Activated naive CD8-positive, alpha-beta T cell treated with anti-CD3 and anti-CD28 coated beads for 36 hours (primary cell): ENCODE measurements at regions not wholly inside any gene's neighbourhood (a gene's known extent, or its start where the extent isn't known, plus 50 kb on each side); places are given as distances from the start of the nearest gene placed in this dataset.
"Not testable (repeated sequence)": the region's sequence is repeated elsewhere in the genome, so short reads cannot be mapped to it uniquely, and the experiment has no call there.

ENCODE experiments used
- DNase-seq: peaks from one replicate; pipeline ENCODE4 v3.0.0; 2021
- H3K27ac Mint-ChIP-seq: one replicate; pipeline ENCODE4 v1.8.0; 2022; ENCODE audit warnings: mild to moderate bottlenecking, moderate library complexity, mixed read lengths
- H3K27me3 Mint-ChIP-seq: one replicate; pipeline ENCODE4 v1.8.0; 2022; ENCODE audit warnings: mild to moderate bottlenecking, mixed read lengths
- H3K36me3 Mint-ChIP-seq: one replicate; pipeline ENCODE4 v1.8.0; 2021; ENCODE audit warnings: mild to moderate bottlenecking, mixed read lengths
- H3K4me1 Mint-ChIP-seq: one replicate; pipeline ENCODE4 v1.8.0; 2021; ENCODE audit warnings: mixed read lengths
- H3K4me3 Mint-ChIP-seq: one replicate; pipeline ENCODE4 v1.8.0; 2022; ENCODE audit warnings: mild to moderate bottlenecking, moderate library complexity, mixed read lengths
- H3K9me3 Mint-ChIP-seq: one replicate; pipeline ENCODE4 v1.8.0; 2022; ENCODE audit warnings: mixed read lengths

- H3K9me3 Mint-ChIP-seq: no peaks in the 10 kb centered on the region
- no peak overlapping the region for H3K27ac Mint-ChIP-seq
- no peak for DNase-seq
- peaks cover 15% of the 10 kb centered on the region for H3K27me3 Mint-ChIP-seq
- H3K4me3 Mint-ChIP-seq: no peak overlapping the region
- no peaks in the 10 kb centered on the region for H3K36me3 Mint-ChIP-seq
- no peaks in the 10 kb centered on the region for H3K4me1 Mint-ChIP-seq
These were observed 94.6 kb downstream of the EN1 start for GRCh38 chr2:118752762-118753429.

DNA sequence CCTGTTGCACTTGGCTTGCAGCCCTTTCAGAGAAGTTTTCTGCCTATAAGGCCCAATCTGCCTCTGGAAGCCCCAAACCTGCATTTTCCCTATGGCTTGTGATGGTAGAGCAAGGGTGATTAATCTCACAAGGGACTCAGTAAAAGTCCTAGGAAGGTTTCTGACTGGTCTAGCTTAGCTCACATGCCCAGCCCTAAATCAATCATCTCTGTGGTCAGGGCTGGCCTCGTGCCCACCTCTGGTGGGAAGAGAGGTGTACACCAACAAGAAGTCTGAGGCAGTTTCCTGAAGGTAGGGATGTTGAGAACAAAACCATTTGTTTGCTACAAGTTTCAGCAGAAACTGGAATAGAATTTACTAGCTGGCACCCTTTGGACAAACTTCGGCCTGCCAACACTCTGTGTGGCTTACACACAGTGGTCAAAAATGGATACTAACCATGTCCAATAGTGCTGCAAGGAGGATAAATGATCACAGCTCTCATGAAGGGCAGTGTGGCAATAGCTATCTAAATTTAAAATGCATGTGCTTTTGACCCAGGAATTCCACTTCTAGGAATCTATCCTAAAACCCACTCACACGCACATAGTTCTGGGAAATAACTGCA is 96.4 kb downstream of the EN1 start:
- no peak for DNase-seq
- no peak overlapping the region for H3K27ac Mint-ChIP-seq
- peaks cover 20% of the 10 kb centered on the region for H3K27me3 Mint-ChIP-seq
- no peaks in the 10 kb centered on the region for H3K36me3 Mint-ChIP-seq
- H3K9me3 Mint-ChIP-seq: no peaks in the 10 kb centered on the region
- no peaks in the 10 kb centered on the region for H3K4me1 Mint-ChIP-seq
- H3K4me3 Mint-ChIP-seq: no peak overlapping the region

DNA sequence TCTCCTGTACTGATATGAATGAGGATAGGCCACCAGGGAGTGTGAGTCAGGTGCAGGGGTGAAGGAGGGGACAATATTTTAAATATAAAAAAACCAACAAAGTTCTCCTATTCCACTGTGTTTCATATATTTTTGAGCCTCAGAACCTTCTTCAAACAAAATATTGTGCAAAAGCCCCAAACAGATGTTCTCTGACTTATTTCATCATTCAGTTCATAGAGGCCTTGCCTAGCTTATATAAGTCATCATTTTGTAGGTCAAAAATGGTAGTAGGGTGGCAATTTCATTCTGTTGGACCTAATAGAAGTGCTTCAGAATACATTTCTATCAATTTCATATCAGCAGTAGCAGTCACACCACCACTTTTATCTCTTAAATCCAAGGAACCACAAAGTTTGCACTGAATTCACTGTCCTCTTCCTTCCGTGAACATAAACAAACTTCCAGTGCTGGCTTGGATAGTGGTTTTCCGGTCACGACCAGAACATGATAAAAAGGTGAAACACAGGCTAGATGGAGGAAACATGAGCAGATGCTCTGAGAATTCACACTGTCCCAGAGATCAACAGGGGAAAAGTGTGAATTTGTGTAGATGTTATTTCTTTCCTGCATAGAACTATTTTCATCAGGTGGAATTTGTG is 99.1 kb downstream of the EN1 start:
- no peak for DNase-seq
- peaks cover 30% of the 10 kb centered on the region for H3K27me3 Mint-ChIP-seq
- H3K36me3 Mint-ChIP-seq: no peaks in the 10 kb centered on the region
- H3K27ac Mint-ChIP-seq: no peak overlapping the region
- H3K4me3 Mint-ChIP-seq: no peak overlapping the region
- H3K4me1 Mint-ChIP-seq: no peaks in the 10 kb centered on the region
- H3K9me3 Mint-ChIP-seq: peaks cover 17% of the 10 kb centered on the region

GRCh38 chr2:118747637-118748036 is 99.8 kb downstream of the EN1 start:
- peaks cover 17% of the 10 kb centered on the region for H3K9me3 Mint-ChIP-seq
- H3K27ac Mint-ChIP-seq: no peak overlapping the region
- H3K27me3 Mint-ChIP-seq: peaks cover 29% of the 10 kb centered on the region
- no peak overlapping the region for H3K4me3 Mint-ChIP-seq
- H3K4me1 Mint-ChIP-seq: no peaks in the 10 kb centered on the region
- no peaks in the 10 kb centered on the region for H3K36me3 Mint-ChIP-seq
- no peak for DNase-seq

DNA sequence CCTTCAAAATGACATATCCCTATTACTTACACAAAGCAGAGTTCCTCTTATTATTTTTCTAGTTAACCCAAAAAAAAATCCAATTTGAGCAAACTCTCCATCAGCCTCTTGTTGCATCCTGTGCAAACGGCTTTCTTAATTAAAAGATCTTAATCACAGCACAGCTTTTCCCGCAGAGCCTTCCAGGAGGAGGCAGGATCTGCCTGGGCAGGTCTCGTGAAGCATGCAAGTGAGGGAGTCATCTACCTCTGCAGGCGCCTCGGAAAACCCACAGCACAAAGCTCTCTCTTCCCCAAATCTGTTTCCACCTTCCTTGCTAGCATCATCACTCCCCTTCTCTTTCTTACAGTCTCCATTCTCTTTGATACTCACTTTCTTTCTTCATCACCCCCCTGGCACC is 100.4 kb downstream of the EN1 start:
- peaks cover 24% of the 10 kb centered on the region for H3K27me3 Mint-ChIP-seq
- no peaks in the 10 kb centered on the region for H3K4me1 Mint-ChIP-seq
- DNase-seq: no peak
- H3K4me3 Mint-ChIP-seq: no peak overlapping the region
- no peak overlapping the region for H3K27ac Mint-ChIP-seq
- H3K9me3 Mint-ChIP-seq: peaks cover 17% of the 10 kb centered on the region
- H3K36me3 Mint-ChIP-seq: no peaks in the 10 kb centered on the region

DNA sequence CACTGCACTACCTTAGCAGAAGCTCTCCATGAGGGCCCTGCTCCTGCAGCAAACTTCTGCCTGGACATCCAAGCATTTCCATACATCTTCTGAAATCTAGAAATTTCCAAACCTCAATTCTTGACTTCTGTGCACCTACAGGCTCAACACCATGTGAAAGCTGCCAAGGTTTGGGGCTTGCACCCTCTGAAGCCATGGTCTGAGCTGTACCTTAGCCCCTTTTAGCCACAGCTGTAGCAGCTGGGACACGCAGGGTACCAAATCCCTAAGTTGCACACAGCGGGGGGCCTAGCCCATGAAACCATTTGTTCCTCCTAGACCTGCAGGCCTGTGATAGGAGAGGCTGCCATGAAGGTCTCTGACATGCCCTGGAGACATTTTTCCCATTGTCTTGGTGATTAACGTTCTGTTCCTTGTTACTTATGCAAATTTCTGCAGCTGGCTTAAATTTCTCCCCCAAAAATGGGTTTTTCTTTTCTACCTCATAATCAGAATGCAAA is 102.7 kb downstream of the EN1 start:
- not testable (repeated sequence) for DNase-seq

GRCh38 chr2:118738524-118739308 is 108.7 kb downstream of the EN1 start:
- Mint-ChIP-seq H3K27me3 (peaks cover 22% of the 10 kb centered on the region), H3K9me3 (peaks cover 2% of the 10 kb centered on the region), H3K4me3 (no peak overlapping the region), H3K36me3 (no peaks in the 10 kb centered on the region), H3K4me1 (no peaks in the 10 kb centered on the region), H3K27ac (no peak overlapping the region)
- no peak for DNase-seq

More for the DNA sequence above, 102.7 kb downstream of the EN1 start:
- H3K27ac Mint-ChIP-seq, H3K4me1 Mint-ChIP-seq, H3K36me3 Mint-ChIP-seq, H3K4me3 Mint-ChIP-seq: not testable (repeated sequence)
- Mint-ChIP-seq H3K27me3 (peaks cover 28% of the 10 kb centered on the region), H3K9me3 (peaks cover 17% of the 10 kb centered on the region)

- H3K36me3 Mint-ChIP-seq: no peaks in the 10 kb centered on the region
- no peak for DNase-seq
- no peak overlapping the region for H3K4me3 Mint-ChIP-seq
- peaks cover 22% of the 10 kb centered on the region for H3K27me3 Mint-ChIP-seq
- no peaks in the 10 kb centered on the region for H3K9me3 Mint-ChIP-seq
- no peak overlapping the region for H3K27ac Mint-ChIP-seq
- H3K4me1 Mint-ChIP-seq: no peaks in the 10 kb centered on the region
These were observed 109.3 kb downstream of the EN1 start for GRCh38 chr2:118738106-118738505.

DNA sequence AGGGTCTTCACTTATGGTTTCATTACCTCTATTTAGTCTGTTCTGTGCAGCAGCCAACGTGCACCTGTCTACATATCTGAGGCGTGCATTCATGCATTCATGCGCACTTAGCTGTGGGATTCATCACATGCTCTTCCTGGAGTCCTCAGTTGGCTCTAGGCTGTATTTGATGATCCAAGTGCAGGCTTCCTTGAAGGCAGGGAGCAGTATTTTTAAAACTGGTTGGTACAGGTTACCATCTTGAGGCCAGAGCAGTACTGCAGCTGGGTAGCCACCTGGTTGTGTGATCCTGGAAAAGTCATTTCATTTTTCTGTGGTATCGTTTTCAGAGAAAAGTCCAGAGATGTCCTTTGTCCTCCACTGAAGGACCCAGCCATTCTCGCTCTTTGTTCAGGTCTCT is 109.8 kb downstream of the EN1 start:
- Mint-ChIP-seq H3K4me1 (no peaks in the 10 kb centered on the region), H3K27ac (no peak overlapping the region), H3K4me3 (no peak overlapping the region), H3K27me3 (peaks cover 22% of the 10 kb centered on the region), H3K36me3 (no peaks in the 10 kb centered on the region), H3K9me3 (no peaks in the 10 kb centered on the region)
- DNase-seq: no peak

- no peak overlapping the region for H3K27ac Mint-ChIP-seq
- no peaks in the 10 kb centered on the region for H3K4me1 Mint-ChIP-seq
- DNase-seq: no peak
- H3K27me3 Mint-ChIP-seq: peaks cover 24% of the 10 kb centered on the region
- no peak overlapping the region for H3K4me3 Mint-ChIP-seq
- no peaks in the 10 kb centered on the region for H3K36me3 Mint-ChIP-seq
- H3K9me3 Mint-ChIP-seq: no peaks in the 10 kb centered on the region
These were observed 115.0 kb downstream of the EN1 start for GRCh38 chr2:118732432-118732831.

DNA sequence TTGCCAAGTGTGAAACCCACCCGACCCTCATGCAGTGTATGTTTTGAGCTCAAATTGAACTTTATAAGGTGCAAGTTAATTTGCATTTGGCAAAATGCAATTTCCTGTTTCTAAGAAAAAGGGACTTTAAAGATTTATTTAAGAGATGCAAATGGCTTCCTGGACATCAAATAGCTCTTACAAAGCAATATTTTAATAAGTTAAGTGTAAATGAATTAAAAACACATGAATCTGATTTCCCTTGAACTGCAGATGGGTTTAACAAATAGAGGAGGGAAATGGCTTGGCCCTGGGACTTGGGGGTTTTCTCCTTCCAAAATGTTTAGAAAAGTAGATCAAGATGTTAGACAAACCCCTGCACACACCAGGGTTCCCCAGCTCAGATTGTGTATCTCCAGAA is 116.0 kb downstream of the EN1 start:
- Mint-ChIP-seq H3K36me3 (no peaks in the 10 kb centered on the region), H3K4me1 (no peaks in the 10 kb centered on the region), H3K27ac (no peak overlapping the region), H3K27me3 (peaks cover 24% of the 10 kb centered on the region), H3K9me3 (no peaks in the 10 kb centered on the region), H3K4me3 (no peak overlapping the region)
- no peak for DNase-seq

- no peak for DNase-seq
- Mint-ChIP-seq H3K27me3 (peaks cover 22% of the 10 kb centered on the region), H3K36me3 (no peaks in the 10 kb centered on the region), H3K4me1 (no peaks in the 10 kb centered on the region), H3K27ac (no peak overlapping the region), H3K9me3 (no peaks in the 10 kb centered on the region), H3K4me3 (no peak overlapping the region)
These were observed 117.0 kb downstream of the EN1 start for GRCh38 chr2:118730405-118730804.

- Mint-ChIP-seq H3K27ac (no peak overlapping the region), H3K36me3 (no peaks in the 10 kb centered on the region), H3K4me3 (no peak overlapping the region), H3K9me3 (no peaks in the 10 kb centered on the region), H3K27me3 (peaks cover 20% of the 10 kb centered on the region), H3K4me1 (no peaks in the 10 kb centered on the region)
- no peak for DNase-seq
These were observed 117.7 kb downstream of the EN1 start for GRCh38 chr2:118729760-118730159.

DNA sequence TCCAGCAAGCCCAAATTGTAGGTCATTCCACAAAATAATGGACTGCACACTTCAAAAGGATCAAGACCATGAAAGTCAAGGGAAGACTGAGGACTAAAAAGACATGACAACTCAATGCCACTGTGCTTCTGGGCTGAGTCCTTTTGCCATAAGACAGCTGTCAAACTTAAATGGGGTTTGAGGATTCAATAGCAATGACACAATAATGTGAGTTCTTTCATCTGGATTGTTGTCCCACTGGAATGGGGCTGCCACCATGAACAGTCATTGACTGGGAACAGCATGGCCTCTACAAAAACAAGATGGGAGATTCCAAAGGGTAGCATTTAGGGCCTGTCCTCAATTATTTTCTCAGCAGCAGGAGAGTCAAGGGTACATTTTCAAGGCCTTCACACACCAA is 118.5 kb downstream of the EN1 start:
- no peaks in the 10 kb centered on the region for H3K4me1 Mint-ChIP-seq
- H3K27ac Mint-ChIP-seq: no peak overlapping the region
- peaks cover 23% of the 10 kb centered on the region for H3K27me3 Mint-ChIP-seq
- no peaks in the 10 kb centered on the region for H3K9me3 Mint-ChIP-seq
- no peak for DNase-seq
- H3K36me3 Mint-ChIP-seq: no peaks in the 10 kb centered on the region
- no peak overlapping the region for H3K4me3 Mint-ChIP-seq

DNA sequence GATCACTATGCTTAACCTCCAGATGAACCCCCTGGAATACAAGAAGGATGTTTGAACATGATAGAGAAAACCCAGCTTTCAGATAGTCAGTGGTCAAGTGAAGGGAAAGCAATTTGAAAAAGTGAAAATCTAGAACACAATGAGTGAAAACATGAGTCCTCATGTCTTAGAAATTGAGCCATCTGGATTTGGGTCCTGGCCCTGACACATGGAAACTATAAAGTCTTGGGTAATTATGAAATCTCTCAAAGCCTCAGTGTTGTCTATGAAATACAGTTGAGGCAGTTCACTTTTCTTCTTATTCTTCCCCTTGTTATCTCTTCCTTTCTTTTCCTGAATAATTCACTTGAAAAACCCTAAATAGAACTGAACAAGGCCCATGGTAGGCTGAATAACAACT is 120.6 kb downstream of the EN1 start:
- no peak for DNase-seq
- H3K4me3 Mint-ChIP-seq: no peak overlapping the region
- H3K36me3 Mint-ChIP-seq: no peaks in the 10 kb centered on the region
- H3K27ac Mint-ChIP-seq: no peak overlapping the region
- no peaks in the 10 kb centered on the region for H3K4me1 Mint-ChIP-seq
- H3K27me3 Mint-ChIP-seq: peaks cover 27% of the 10 kb centered on the region
- no peaks in the 10 kb centered on the region for H3K9me3 Mint-ChIP-seq
